ENCODE measurements at regions not wholly inside any gene's neighbourhood (a gene's known extent, or its start where the extent isn't known, plus 50 kb on each side); places are given as distances from the start of the nearest gene placed in this dataset.

DNA sequence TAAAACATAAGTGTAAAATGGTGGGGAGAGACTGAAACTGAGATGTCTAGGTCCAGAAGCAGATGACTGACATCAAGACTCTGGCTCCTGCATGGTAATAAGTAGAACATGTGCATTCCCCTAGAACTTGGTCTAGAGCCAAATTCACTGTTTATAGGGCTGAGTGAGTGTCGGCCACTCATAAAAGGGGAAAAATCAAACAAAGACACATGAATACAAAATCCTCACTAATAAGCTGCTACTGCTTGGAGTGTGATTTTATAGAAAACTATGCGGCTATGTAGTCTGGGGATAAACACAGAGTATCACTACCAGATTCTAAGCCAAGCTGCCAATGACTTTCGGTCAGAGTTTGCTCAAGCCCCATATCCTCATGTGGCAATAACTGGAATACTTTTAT is 1080.8 kb upstream of the DDX18 start:
- H3K4me1 ChIP-seq (ENCODE audit: control insufficient read depth, extremely low read depth, insufficient read depth, low read length): no peaks in the 10 kb centered on the region

DNA sequence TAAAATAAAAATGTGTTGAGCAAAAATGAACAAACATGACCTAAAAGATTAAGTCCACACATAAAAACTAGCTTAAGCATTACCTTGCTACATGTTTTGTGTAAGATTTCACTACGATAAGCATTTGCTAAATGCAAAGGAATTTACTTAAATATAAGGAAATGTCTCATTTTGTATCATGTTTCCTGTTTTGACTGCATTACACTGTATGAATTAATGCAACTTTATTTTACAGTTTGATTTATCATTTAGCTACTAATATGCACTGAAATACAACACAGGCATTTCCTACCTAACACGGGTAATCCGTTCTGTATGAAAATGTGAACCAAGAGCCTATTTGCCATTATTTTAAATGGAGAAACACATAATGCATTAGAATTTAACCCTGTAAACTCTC is 1076.5 kb upstream of the DDX18 start:
- Histone ChIP-seq H3K79me2 (ENCODE audit: control insufficient read depth, insufficient read depth, low read length) (no peaks in the 10 kb centered on the region), H3K4me3 (replicated peaks in 1 of 4; ENCODE audit: control extremely low read depth in 1 of 4, insufficient read depth in 1 of 4, low read depth in 3 of 4, low read length in 4 of 4) (no peak overlapping the region), H3K4me1 (ENCODE audit: control insufficient read depth, extremely low read depth, insufficient read depth, low read length) (no peaks in the 10 kb centered on the region), H3K27me3 (ENCODE audit: control insufficient read depth, insufficient read depth, low read length) (no peaks in the 10 kb centered on the region), H3K27ac (ENCODE audit: insufficient read depth, low read length) (no peak overlapping the region), H2AFZ (ENCODE audit: low read length) (no peak overlapping the region), H3K36me3 (ENCODE audit: control insufficient read depth, insufficient read depth, low read length) (no peaks in the 10 kb centered on the region), H3K9me3 (ENCODE audit: control insufficient read depth, insufficient read depth, low read depth, low read length) (no peaks in the 10 kb centered on the region), H4K20me1 (ENCODE audit: control insufficient read depth, extremely low read depth, insufficient read depth, low read length) (no peaks in the 10 kb centered on the region), H3K4me2 (ENCODE audit: extremely low read depth, insufficient read depth, low read length) (no peak overlapping the region), H3K9ac (ENCODE audit: insufficient read depth, low read length) (no peak overlapping the region)
- TF ChIP-seq, protein P1, sequence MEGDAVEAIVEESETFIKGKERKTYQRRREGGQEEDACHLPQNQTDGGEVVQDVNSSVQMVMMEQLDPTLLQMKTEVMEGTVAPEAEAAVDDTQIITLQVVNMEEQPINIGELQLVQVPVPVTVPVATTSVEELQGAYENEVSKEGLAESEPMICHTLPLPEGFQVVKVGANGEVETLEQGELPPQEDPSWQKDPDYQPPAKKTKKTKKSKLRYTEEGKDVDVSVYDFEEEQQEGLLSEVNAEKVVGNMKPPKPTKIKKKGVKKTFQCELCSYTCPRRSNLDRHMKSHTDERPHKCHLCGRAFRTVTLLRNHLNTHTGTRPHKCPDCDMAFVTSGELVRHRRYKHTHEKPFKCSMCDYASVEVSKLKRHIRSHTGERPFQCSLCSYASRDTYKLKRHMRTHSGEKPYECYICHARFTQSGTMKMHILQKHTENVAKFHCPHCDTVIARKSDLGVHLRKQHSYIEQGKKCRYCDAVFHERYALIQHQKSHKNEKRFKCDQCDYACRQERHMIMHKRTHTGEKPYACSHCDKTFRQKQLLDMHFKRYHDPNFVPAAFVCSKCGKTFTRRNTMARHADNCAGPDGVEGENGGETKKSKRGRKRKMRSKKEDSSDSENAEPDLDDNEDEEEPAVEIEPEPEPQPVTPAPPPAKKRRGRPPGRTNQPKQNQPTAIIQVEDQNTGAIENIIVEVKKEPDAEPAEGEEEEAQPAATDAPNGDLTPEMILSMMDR (conservative IDR thresholded peaks at IDR 0.05 in 1 of 2, IDR thresholded peaks at IDR 0.05 in 1 of 2; ENCODE audit: low read depth in 1 of 2, low read length in 2 of 2): no peak
- TF ChIP-seq EZH2 (IDR thresholded peaks at IDR 0.05; ENCODE audit: low read length, missing control alignments): no peak
- no peak for DNase-seq (ENCODE audit: low read depth in 2 of 2)

More for the DNA sequence above, 1080.8 kb upstream of the DDX18 start:
- Histone ChIP-seq H3K4me3 (replicated peaks in 1 of 4; ENCODE audit: control extremely low read depth in 1 of 4, insufficient read depth in 1 of 4, low read depth in 3 of 4, low read length in 4 of 4) (no peak overlapping the region), H3K27ac (ENCODE audit: insufficient read depth, low read length) (no peak overlapping the region), H3K4me2 (ENCODE audit: extremely low read depth, insufficient read depth, low read length) (no peak overlapping the region), H4K20me1 (ENCODE audit: control insufficient read depth, extremely low read depth, insufficient read depth, low read length) (no peaks in the 10 kb centered on the region), H3K27me3 (ENCODE audit: control insufficient read depth, insufficient read depth, low read length) (no peaks in the 10 kb centered on the region), H3K9me3 (ENCODE audit: control insufficient read depth, insufficient read depth, low read depth, low read length) (no peaks in the 10 kb centered on the region), H2AFZ (ENCODE audit: low read length) (no peak overlapping the region), H3K9ac (ENCODE audit: insufficient read depth, low read length) (no peak overlapping the region), H3K36me3 (ENCODE audit: control insufficient read depth, insufficient read depth, low read length) (no peaks in the 10 kb centered on the region), H3K79me2 (ENCODE audit: control insufficient read depth, insufficient read depth, low read length) (no peaks in the 10 kb centered on the region)
- DNase-seq (ENCODE audit: low read depth in 2 of 2): peak in 1 of 2 donors; percentile 8
- TF ChIP-seq, protein P1 (conservative IDR thresholded peaks at IDR 0.05 in 1 of 2, IDR thresholded peaks at IDR 0.05 in 1 of 2; ENCODE audit: low read depth in 1 of 2, low read length in 2 of 2): no peak
- TF ChIP-seq EZH2 (IDR thresholded peaks at IDR 0.05; ENCODE audit: low read length, missing control alignments): no peak

DNA sequence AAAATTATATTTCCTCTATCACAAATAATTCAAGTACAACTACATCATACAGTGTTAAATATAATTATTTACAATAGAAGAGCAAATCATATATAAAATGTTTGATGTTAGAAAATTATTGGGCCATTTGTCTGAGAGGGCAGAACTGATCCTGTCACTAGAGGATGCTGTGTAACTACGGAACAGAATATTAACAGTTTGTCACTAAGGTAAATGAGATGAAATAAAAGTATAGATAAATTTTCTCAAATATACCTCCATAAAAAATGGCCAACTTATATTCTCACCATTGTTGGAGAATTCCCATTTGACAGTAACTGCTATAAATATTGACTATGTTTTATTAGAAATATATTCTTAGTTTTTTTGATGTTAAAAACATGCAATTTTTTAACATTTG is 1067.4 kb upstream of the DDX18 start:
- H3K4me2 ChIP-seq (ENCODE audit: extremely low read depth, insufficient read depth, low read length): no peak overlapping the region
- H3K4me3 ChIP-seq (replicated peaks in 1 of 4; ENCODE audit: control extremely low read depth in 1 of 4, insufficient read depth in 1 of 4, low read depth in 3 of 4, low read length in 4 of 4): no peak overlapping the region
- no peak overlapping the region for H3K9ac ChIP-seq (ENCODE audit: insufficient read depth, low read length)
- H3K4me1 ChIP-seq (ENCODE audit: control insufficient read depth, extremely low read depth, insufficient read depth, low read length): no peaks in the 10 kb centered on the region
- no peaks in the 10 kb centered on the region for H3K9me3 ChIP-seq (ENCODE audit: control insufficient read depth, insufficient read depth, low read depth, low read length)
- H3K36me3 ChIP-seq (ENCODE audit: control insufficient read depth, insufficient read depth, low read length): no peaks in the 10 kb centered on the region
- no peak for DNase-seq (ENCODE audit: low read depth in 2 of 2)
- H3K79me2 ChIP-seq (ENCODE audit: control insufficient read depth, insufficient read depth, low read length): no peaks in the 10 kb centered on the region
- no peaks in the 10 kb centered on the region for H3K27me3 ChIP-seq (ENCODE audit: control insufficient read depth, insufficient read depth, low read length)
- no peak for TF ChIP-seq EZH2 (IDR thresholded peaks at IDR 0.05; ENCODE audit: low read length, missing control alignments)
- TF ChIP-seq, protein P1 (conservative IDR thresholded peaks at IDR 0.05 in 1 of 2, IDR thresholded peaks at IDR 0.05 in 1 of 2; ENCODE audit: low read depth in 1 of 2, low read length in 2 of 2): no peak
- no peaks in the 10 kb centered on the region for H4K20me1 ChIP-seq (ENCODE audit: control insufficient read depth, extremely low read depth, insufficient read depth, low read length)
- H2AFZ ChIP-seq (ENCODE audit: low read length): no peak overlapping the region
- H3K27ac ChIP-seq (ENCODE audit: insufficient read depth, low read length): no peak overlapping the region

Measured in fibroblast of lung (primary cell).